ENCODE measurements at regions not wholly inside any gene's neighbourhood (a gene's known extent, or its start where the extent isn't known, plus 50 kb on each side); places are given as distances from the start of the nearest gene placed in this dataset.

DNA sequence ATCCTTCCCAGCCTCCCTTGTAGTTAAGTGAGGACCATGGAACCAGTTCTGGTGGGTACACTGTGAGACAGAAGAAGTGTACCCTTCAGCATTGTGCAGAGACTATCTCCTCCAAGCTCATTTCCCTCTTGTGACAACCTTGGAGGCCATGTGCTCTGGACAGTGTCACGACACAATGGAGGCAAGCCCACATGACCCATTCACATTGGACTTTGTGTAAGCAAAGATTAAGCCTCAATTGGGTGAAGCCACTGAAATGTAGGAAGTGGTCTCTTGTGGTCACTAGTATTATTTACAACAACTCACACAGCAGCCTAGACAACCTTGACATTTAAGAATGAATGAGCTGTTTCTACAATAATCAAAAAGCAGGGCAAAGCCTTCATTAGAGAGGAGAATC, 124.2 kb downstream of the INHBA start:
- Histone ChIP-seq H3K36me3 (no peaks in the 10 kb centered on the region), H3K27ac (no peak overlapping the region), H3K9me3 (no peaks in the 10 kb centered on the region), H3K27me3 (no peaks in the 10 kb centered on the region), H3K4me1 (no peaks in the 10 kb centered on the region), H3K4me3 (no peak overlapping the region)
- no peak for DNase-seq
- ATAC-seq, result peak; percentile 35
- intact Hi-C loops (cut with DNase I), result no loop called here
- TF ChIP-seq, protein P1, sequence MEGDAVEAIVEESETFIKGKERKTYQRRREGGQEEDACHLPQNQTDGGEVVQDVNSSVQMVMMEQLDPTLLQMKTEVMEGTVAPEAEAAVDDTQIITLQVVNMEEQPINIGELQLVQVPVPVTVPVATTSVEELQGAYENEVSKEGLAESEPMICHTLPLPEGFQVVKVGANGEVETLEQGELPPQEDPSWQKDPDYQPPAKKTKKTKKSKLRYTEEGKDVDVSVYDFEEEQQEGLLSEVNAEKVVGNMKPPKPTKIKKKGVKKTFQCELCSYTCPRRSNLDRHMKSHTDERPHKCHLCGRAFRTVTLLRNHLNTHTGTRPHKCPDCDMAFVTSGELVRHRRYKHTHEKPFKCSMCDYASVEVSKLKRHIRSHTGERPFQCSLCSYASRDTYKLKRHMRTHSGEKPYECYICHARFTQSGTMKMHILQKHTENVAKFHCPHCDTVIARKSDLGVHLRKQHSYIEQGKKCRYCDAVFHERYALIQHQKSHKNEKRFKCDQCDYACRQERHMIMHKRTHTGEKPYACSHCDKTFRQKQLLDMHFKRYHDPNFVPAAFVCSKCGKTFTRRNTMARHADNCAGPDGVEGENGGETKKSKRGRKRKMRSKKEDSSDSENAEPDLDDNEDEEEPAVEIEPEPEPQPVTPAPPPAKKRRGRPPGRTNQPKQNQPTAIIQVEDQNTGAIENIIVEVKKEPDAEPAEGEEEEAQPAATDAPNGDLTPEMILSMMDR (IDR thresholded peaks at IDR 0.05), result no peak

DNA sequence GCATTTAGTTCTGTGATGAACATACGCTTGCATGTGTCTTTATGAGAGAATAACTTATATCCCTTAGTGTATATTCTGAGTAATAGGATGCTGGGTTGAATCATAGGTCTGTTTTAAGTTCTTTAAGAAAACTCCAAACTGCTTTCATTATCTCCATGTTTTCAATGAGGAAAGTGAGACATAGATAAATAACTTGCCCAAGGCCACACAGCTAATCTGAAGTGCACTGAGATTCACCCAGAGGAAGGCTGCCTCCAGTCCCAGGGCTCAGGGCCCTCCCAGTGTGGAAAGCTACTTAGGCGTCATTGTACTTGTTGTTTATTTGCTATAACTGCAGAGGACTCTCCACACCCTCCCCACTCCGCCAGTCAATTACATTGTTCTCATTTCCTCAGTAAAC, 126.7 kb downstream of the INHBA start:
- Histone ChIP-seq H3K27me3 (no peaks in the 10 kb centered on the region), H3K4me1 (no peaks in the 10 kb centered on the region), H3K4me3 (no peak overlapping the region), H3K9me3 (no peaks in the 10 kb centered on the region), H3K36me3 (no peaks in the 10 kb centered on the region), H3K27ac (no peak overlapping the region)
- DNase-seq (no peak), ATAC-seq (no peak)
- TF ChIP-seq, protein P1 (IDR thresholded peaks at IDR 0.05), result no peak
- intact Hi-C loops (cut with DNase I), result no loop called here

DNA sequence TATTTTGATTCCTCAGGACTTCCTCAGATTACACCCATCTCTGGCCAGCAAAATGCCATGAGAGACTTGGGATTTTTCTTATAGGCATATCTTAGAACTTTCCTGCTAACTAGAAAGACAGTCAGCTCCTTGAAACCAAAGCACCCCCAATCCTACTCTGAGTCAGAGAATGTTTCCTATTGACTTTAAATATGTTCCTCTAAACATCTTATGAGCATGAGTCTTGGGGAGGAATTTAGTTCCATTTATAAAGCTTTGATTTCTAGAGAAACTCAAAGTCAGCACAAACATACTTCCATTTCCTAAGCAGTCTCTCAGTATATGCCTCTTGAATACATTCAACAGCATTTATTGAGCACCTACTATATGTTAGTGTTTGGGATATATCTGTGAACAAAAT, 128.5 kb downstream of the INHBA start:
- H3K27ac ChIP-seq, result no peak overlapping the region
- ATAC-seq (no peak), DNase-seq (no peak)
- no peaks in the 10 kb centered on the region for H3K9me3 ChIP-seq
- TF ChIP-seq, protein P1 (IDR thresholded peaks at IDR 0.05), result no peak
- H3K27me3 ChIP-seq, result no peaks in the 10 kb centered on the region
- no peaks in the 10 kb centered on the region for H3K36me3 ChIP-seq
- intact Hi-C loops (cut with DNase I), result no loop called here
- H3K4me1 ChIP-seq, result no peaks in the 10 kb centered on the region
- H3K4me3 ChIP-seq, result no peak overlapping the region

DNA sequence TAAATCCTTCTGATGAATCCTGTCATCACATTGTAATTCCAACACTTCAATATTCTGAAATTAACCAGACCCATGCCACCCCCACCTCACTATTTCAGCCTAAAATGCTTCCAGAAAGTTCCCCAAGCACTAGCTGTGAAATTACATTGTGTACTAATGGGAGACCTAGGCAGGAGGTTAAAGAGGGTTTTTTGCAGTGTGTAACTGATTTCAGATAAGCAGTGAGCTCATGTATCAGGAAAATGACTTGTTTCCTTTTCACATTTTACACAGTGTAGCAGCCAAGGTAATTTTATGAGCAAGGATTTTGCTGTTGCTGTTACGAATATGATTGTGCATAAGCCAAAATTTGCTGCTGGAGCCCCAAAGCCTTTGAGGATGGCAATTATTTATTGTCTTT, 129.0 kb downstream of the INHBA start:
- TF ChIP-seq, protein P1 (IDR thresholded peaks at IDR 0.05), result no peak
- H3K27ac ChIP-seq, result no peak overlapping the region
- no peak overlapping the region for H3K4me3 ChIP-seq
- ATAC-seq (no peak), DNase-seq (no peak)
- H3K4me1 ChIP-seq, result no peaks in the 10 kb centered on the region
- no peaks in the 10 kb centered on the region for H3K36me3 ChIP-seq
- intact Hi-C loops (cut with DNase I), result no loop called here
- no peaks in the 10 kb centered on the region for H3K9me3 ChIP-seq
- no peaks in the 10 kb centered on the region for H3K27me3 ChIP-seq

DNA sequence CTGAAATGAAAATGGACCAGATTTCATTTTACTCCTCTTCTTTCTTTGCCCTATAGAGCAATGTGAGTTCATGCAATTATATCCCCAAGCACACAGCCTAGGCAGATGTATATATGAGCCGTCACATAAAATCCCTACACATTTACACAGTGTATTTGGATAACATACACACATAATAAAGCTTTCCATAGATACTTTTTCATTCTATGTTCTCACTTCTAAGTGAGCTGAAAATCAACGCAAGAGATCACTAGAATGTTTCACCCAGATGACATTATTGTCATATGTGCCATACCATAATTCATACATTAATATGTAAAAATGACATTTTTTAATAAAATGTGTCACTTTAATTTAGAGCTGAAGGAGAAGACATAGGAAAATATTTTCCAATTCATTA, 129.4 kb downstream of the INHBA start:
- DNase-seq (no peak), ATAC-seq (no peak)
- Histone ChIP-seq H3K4me3 (no peak overlapping the region), H3K36me3 (no peaks in the 10 kb centered on the region), H3K9me3 (no peaks in the 10 kb centered on the region), H3K4me1 (no peaks in the 10 kb centered on the region), H3K27me3 (no peaks in the 10 kb centered on the region), H3K27ac (no peak overlapping the region)
- intact Hi-C loops (cut with DNase I), result no loop called here
- TF ChIP-seq, protein P1 (IDR thresholded peaks at IDR 0.05), result no peak

DNA sequence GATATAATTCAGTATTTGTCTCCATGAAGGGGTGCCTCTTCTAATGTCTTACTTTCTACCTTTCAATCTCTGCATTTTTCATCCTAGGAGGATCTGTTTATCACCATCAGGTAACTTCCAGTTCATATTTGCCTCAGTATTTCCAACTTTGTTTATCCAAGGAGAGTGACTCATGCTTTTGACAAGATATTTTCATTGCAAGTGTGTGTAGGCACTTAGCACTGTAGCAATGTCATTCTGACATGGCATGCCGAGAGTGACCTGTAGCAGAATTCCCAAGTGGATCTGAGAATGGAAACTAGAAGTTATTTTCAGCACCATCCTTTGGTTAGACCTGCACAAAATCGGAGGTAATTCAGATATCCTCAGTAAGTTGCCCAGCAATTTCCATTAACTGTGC, 129.9 kb downstream of the INHBA start:
- no peaks in the 10 kb centered on the region for H3K36me3 ChIP-seq
- no peak overlapping the region for H3K27ac ChIP-seq
- TF ChIP-seq, protein P1 (IDR thresholded peaks at IDR 0.05), result no peak
- H3K27me3 ChIP-seq, result no peaks in the 10 kb centered on the region
- H3K9me3 ChIP-seq, result no peaks in the 10 kb centered on the region
- H3K4me1 ChIP-seq, result no peaks in the 10 kb centered on the region
- ATAC-seq (no peak), DNase-seq (no peak)
- intact Hi-C loops (cut with DNase I), result no loop called here
- no peak overlapping the region for H3K4me3 ChIP-seq
